GM04503 (cell line): ENCODE measurements at regions not wholly inside any gene's neighbourhood (a gene's known extent, or its start where the extent isn't known, plus 50 kb on each side); places are given as distances from the start of the nearest gene placed in this dataset.
"Not testable (repeated sequence)": the region's sequence is repeated elsewhere in the genome, so short reads cannot be mapped to it uniquely, and the experiment has no call there.

Experiments used
- DNase-seq: peaks from one replicate; pipeline ENCODE4 v3.0.0-alpha.2; 2012; ENCODE audit warnings: low read depth

- no peak for DNase-seq
Observed at GRCh38 chr4:1589098-1589497, 95.0 kb downstream of the FAM53A start.

GRCh38 chr4:1588306-1588705 lies 95.8 kb downstream of the FAM53A start:
- no peak for DNase-seq

- no peak for DNase-seq
Observed at GRCh38 chr4:1584498-1584897, 99.6 kb downstream of the FAM53A start.

- DNase-seq: no peak
Observed at GRCh38 chr4:1583859-1584258, 100.3 kb downstream of the FAM53A start.

GRCh38 chr4:1583051-1583785 lies 100.9 kb downstream of the FAM53A start:
- DNase-seq: no peak

- DNase-seq: no peak
Observed at GRCh38 chr4:1582227-1582626, 101.9 kb downstream of the FAM53A start.

- DNase-seq: peak; percentile 49
Observed at GRCh38 chr4:1581164-1581894, 102.8 kb downstream of the FAM53A start.

- not testable (repeated sequence) for DNase-seq
Observed at GRCh38 chr4:1580692-1581012, 103.5 kb downstream of the FAM53A start.

- peak; percentile 22 for DNase-seq
Observed at GRCh38 chr4:1579901-1580691, 104.0 kb downstream of the FAM53A start.

- peak; percentile 37 for DNase-seq
Observed at GRCh38 chr4:1579001-1579900, 104.9 kb downstream of the FAM53A start.

GRCh38 chr4:1578251-1578773 lies 105.8 kb downstream of the FAM53A start:
- no peak for DNase-seq

GRCh38 chr4:1577822-1578217 lies 106.3 kb downstream of the FAM53A start:
- DNase-seq: no peak

GRCh38 chr4:1576961-1577821 lies 106.9 kb downstream of the FAM53A start:
- no peak for DNase-seq

GRCh38 chr4:1576304-1576960 lies 107.7 kb downstream of the FAM53A start:
- no peak for DNase-seq

GRCh38 chr4:1575418-1576303 lies 108.5 kb downstream of the FAM53A start:
- no peak for DNase-seq

GRCh38 chr4:1574601-1575417 lies 109.3 kb downstream of the FAM53A start:
- DNase-seq: no peak

- DNase-seq: no peak
Observed at GRCh38 chr4:1573830-1574459, 110.2 kb downstream of the FAM53A start.
